HG02763 (cell line): ENCODE measurements at regions not wholly inside any gene's neighbourhood (a gene's known extent, or its start where the extent isn't known, plus 50 kb on each side); places are given as distances from the start of the nearest gene placed in this dataset.
"Not testable (repeated sequence)": the region's sequence is repeated elsewhere in the genome, so short reads cannot be mapped to it uniquely, and the experiment has no call there.

Experiments
- ATAC-seq: cut with Tn5 transposase; IDR thresholded peaks from one replicate; pipeline ENCODE4 v1.9.1; 2021; ENCODE audit warnings: mild to moderate bottlenecking, moderate library complexity; ENCODE audit not compliant: unreplicated experiment

GRCh38 chr4:79747252-79747651 lies 325.8 kb downstream of the ANTXR2 start:
- no peak for ATAC-seq

GRCh38 chr4:79743014-79743413 lies 330.0 kb downstream of the ANTXR2 start:
- no peak for ATAC-seq

GRCh38 chr4:79739912-79740311 lies 331.9 kb upstream of the GK2 start:
- no peak for ATAC-seq

GRCh38 chr4:79723507-79723906 lies 315.5 kb upstream of the GK2 start:
- no peak for ATAC-seq

- ATAC-seq: no peak
Observed at GRCh38 chr4:79700356-79700755, 292.3 kb upstream of the GK2 start.

- ATAC-seq: no peak
Observed at GRCh38 chr4:79697444-79697843, 289.4 kb upstream of the GK2 start.

GRCh38 chr4:79696534-79696933 lies 288.5 kb upstream of the GK2 start:
- not testable (repeated sequence) for ATAC-seq

- no peak for ATAC-seq
Observed at GRCh38 chr4:79695848-79696247, 287.8 kb upstream of the GK2 start.

GRCh38 chr4:79689740-79690139 lies 281.7 kb upstream of the GK2 start:
- no peak for ATAC-seq

- ATAC-seq: no peak
Observed at GRCh38 chr4:79688691-79689090, 280.7 kb upstream of the GK2 start.

- no peak for ATAC-seq
Observed at GRCh38 chr4:79687006-79687405, 279.0 kb upstream of the GK2 start.

- ATAC-seq: no peak
Observed at GRCh38 chr4:79685542-79685941, 277.5 kb upstream of the GK2 start.

GRCh38 chr4:79684516-79684915 lies 276.5 kb upstream of the GK2 start:
- no peak for ATAC-seq

- ATAC-seq: no peak
Observed at GRCh38 chr4:79682801-79683530, 274.9 kb upstream of the GK2 start.

GRCh38 chr4:79682161-79682560 lies 274.1 kb upstream of the GK2 start:
- ATAC-seq: no peak

GRCh38 chr4:79679859-79680258 lies 271.8 kb upstream of the GK2 start:
- ATAC-seq: no peak

- no peak for ATAC-seq
Observed at GRCh38 chr4:79678472-79679202, 270.6 kb upstream of the GK2 start.

- ATAC-seq: no peak
Observed at GRCh38 chr4:79676705-79677104, 268.7 kb upstream of the GK2 start.

- ATAC-seq: not testable (repeated sequence)
Observed at GRCh38 chr4:79674906-79675305, 266.9 kb upstream of the GK2 start.

GRCh38 chr4:79673898-79674297 lies 265.9 kb upstream of the GK2 start:
- ATAC-seq: no peak

- no peak for ATAC-seq
Observed at GRCh38 chr4:79673377-79673776, 265.3 kb upstream of the GK2 start.

GRCh38 chr4:79666875-79667274 lies 258.8 kb upstream of the GK2 start:
- ATAC-seq: no peak
